HepG2 (cell line): ENCODE measurements at regions not wholly inside any gene's neighbourhood (a gene's known extent, or its start where the extent isn't known, plus 50 kb on each side); places are given as distances from the start of the nearest gene placed in this dataset.

Experiments used
- ATAC-seq: fragments of 200-7000 bp; cut with Tn5 transposase; 3 replicates; pipeline ENCODE4 v1.9.1; 2020; ENCODE audit warnings: mild to moderate bottlenecking, moderate library complexity
- BruUV-seq: library from RNA; stranded (reverse); fragments of 400-500 nt; replicated peaks from 2 replicates; lab custom pipeline; 2021; lab: Mats Ljungman, UMichigan
- CTCF ChIA-PET: fragments of 300-600 bp; formaldehyde crosslinking; extraction: SDS; loops from one replicate; lab custom pipeline; 2021; ENCODE audit warnings: low total read pairs, inconsistent platforms, low intra/inter-chr PET ratio; lab: Yijun Ruan, JAX
- POLR2A ChIA-PET: fragments of 350-600 bp; sonication (Branson Sonifier 250); formaldehyde crosslinking; loops from one replicate; lab custom pipeline; 2020; ENCODE audit warnings: antibody characterized with exemption, inconsistent platforms; lab: Yijun Ruan, JAX
- DNase-seq: peaks from one replicate; pipeline ENCODE4 v3.0.0-alpha.2; 2015; ENCODE audit warnings: low spot score
- FAIRE-seq: peaks from 3 replicates; lab custom pipeline; 2011; peaks lifted over from hg19 to GRCh38; lab: Jason Lieb, UNC
- H2AFZ ChIP-seq: one replicate; pipeline ENCODE4 v1.6.1; 2011; ENCODE audit warnings: low read length, inconsistent platforms
- H3K27ac ChIP-seq: fragments of 300-600 bp; 3 replicates; pipeline ENCODE4 v1.8.0; 2011; ENCODE audit warnings: mixed run types, mild to moderate bottlenecking, mixed read lengths, low read length, inconsistent platforms; ENCODE audit not compliant: insufficient read depth; ENCODE audit errors: extremely low read length
- H3K27me3 ChIP-seq, 2 experiments: fragments of 200-600 bp in 1 of 2; 2 replicates in 1 of 2; 3 replicates in 1 of 2; pipeline versions ENCODE4 v1.6.0 to v1.8.0; 2011; ENCODE audit warnings: low read length in 2 of 2, mild to moderate bottlenecking in 2 of 2, moderate library complexity in 2 of 2, inconsistent platforms in 1 of 2; ENCODE audit not compliant: insufficient read depth in 2 of 2, control insufficient read depth in 1 of 2
- H3K36me3 ChIP-seq, 2 experiments: fragments of 200-600 bp in 1 of 2; replicated peaks in 1 of 2; 2 replicates in 1 of 2; 3 replicates in 1 of 2; pipeline versions ENCODE4 v1.5.1 to v1.8.0; 2011; ENCODE audit warnings: low read length in 2 of 2, inconsistent platforms in 1 of 2; ENCODE audit not compliant: insufficient read depth in 2 of 2, control insufficient read depth in 1 of 2
- H3K4me1 ChIP-seq: 2 replicates; pipeline ENCODE4 v1.5.1; 2012; ENCODE audit warnings: low read length, inconsistent platforms; ENCODE audit not compliant: insufficient read depth
- H3K4me2 ChIP-seq: 2 replicates; pipeline ENCODE4 v1.6.0; 2011; ENCODE audit warnings: low read depth, low read length, inconsistent platforms
- H3K4me3 ChIP-seq, 3 experiments: fragments of 200-600 bp in 1 of 3; sonication (generic), shearing (Covaris generic) in 1 of 3; replicated peaks in 1 of 3; 2 replicates each; pipeline ENCODE4 v1.5.1; 2011 to 2016; ENCODE audit warnings: low read length in 3 of 3, inconsistent platforms in 2 of 3, low read depth in 2 of 3, mild to moderate bottlenecking in 2 of 3, control low read depth in 1 of 3, mixed read lengths in 1 of 3; ENCODE audit not compliant: insufficient read depth in 1 of 3
- H3K79me2 ChIP-seq: one replicate; pipeline ENCODE4 v1.6.1; 2011; ENCODE audit warnings: low read length, inconsistent platforms; ENCODE audit not compliant: insufficient read depth
- H3K9ac ChIP-seq: 2 replicates; pipeline ENCODE4 v1.6.0; 2011; ENCODE audit warnings: mild to moderate bottlenecking, low read depth, low read length, inconsistent platforms; ENCODE audit not compliant: insufficient read depth
- H3K9me3 ChIP-seq: 2 replicates; pipeline ENCODE4 v1.5.1; 2012; ENCODE audit warnings: mild to moderate bottlenecking, low read length
- H4K20me1 ChIP-seq: 2 replicates; pipeline ENCODE4 v1.6.0; 2011; ENCODE audit warnings: inconsistent platforms, mild to moderate bottlenecking, low read length, moderate library complexity; ENCODE audit not compliant: insufficient read depth
- AKAP8 ChIP-seq: sonication (generic); formaldehyde crosslinking; IDR thresholded peaks from 2 replicates; pipeline ENCODE4 v1.5.1; 2020; ENCODE audit warnings: mild to moderate bottlenecking, missing genetic modification reagents
- EZH2 ChIP-seq: conservative IDR thresholded peaks from 2 replicates; pipeline ENCODE4 v1.6.1; 2012; ENCODE audit warnings: mild to moderate bottlenecking, low read depth, low read length, moderate library complexity
- FOXO1 ChIP-seq: sonication (generic); formaldehyde crosslinking; IDR thresholded peaks from 2 replicates; pipeline ENCODE4 v1.4.0; 2020; ENCODE audit warnings: missing genetic modification reagents
- KDM6A ChIP-seq: IDR thresholded peaks from 2 replicates; pipeline ENCODE4 v1.6.1; 2016; ENCODE audit warnings: low read depth
- KMT2B ChIP-seq: IDR thresholded peaks from 2 replicates; pipeline ENCODE4 v1.6.1; 2016; ENCODE audit warnings: missing genetic modification reagents, missing compliant biosample characterization
- MXI1 ChIP-seq: IDR thresholded peaks from 3 replicates; pipeline ENCODE4 v1.6.1; 2012; ENCODE audit warnings: low read depth, low read length, inconsistent platforms, borderline replicate concordance
- ZNF263 ChIP-seq: sonication (generic); formaldehyde crosslinking; IDR thresholded peaks from 2 replicates; pipeline ENCODE4 v1.4.0; 2020; ENCODE audit warnings: missing genetic modification reagents
- ZNF501 ChIP-seq: sonication (generic); formaldehyde crosslinking; IDR thresholded peaks from 2 replicates; pipeline ENCODE4 v1.5.1; 2020; ENCODE audit warnings: mild to moderate bottlenecking, moderate library complexity, missing genetic modification reagents
- WGBS: methylation state at CpG from one replicate; pipeline ENCODE4 v1.1.6; 2017; ENCODE audit warnings: low lambda C conversion rate; 5-methylcytosine and 5-hydroxymethylcytosine counted together
- in situ Hi-C: cut with HindIII; loops from 2 replicates; pipeline ENCODE4 v1.10.0; 2017; ENCODE audit warnings: low pct_unique_long_range_greater_than_20kb; ENCODE audit not compliant: extremely low pct_ligation_motif_present
- intact Hi-C: fragments of 100-400 bp; cut with micrococcal nuclease; formaldehyde crosslinking; loops from one replicate; pipeline ENCODE4 v1.10.0; 2022; ENCODE audit not compliant: unreplicated experiment
- TF ChIP-seq, protein P1 (sequence below): conservative IDR thresholded peaks from 2 replicates; pipeline ENCODE4 v1.6.1; 2018; ENCODE audit warnings: missing genetic modification reagents
- TF ChIP-seq, protein P2 (sequence below): sonication (generic); formaldehyde crosslinking; IDR thresholded peaks from 2 replicates; pipeline ENCODE4 v1.4.0; 2020; ENCODE audit warnings: missing genetic modification reagents, low read depth, mild to moderate bottlenecking, borderline replicate concordance

DNA sequence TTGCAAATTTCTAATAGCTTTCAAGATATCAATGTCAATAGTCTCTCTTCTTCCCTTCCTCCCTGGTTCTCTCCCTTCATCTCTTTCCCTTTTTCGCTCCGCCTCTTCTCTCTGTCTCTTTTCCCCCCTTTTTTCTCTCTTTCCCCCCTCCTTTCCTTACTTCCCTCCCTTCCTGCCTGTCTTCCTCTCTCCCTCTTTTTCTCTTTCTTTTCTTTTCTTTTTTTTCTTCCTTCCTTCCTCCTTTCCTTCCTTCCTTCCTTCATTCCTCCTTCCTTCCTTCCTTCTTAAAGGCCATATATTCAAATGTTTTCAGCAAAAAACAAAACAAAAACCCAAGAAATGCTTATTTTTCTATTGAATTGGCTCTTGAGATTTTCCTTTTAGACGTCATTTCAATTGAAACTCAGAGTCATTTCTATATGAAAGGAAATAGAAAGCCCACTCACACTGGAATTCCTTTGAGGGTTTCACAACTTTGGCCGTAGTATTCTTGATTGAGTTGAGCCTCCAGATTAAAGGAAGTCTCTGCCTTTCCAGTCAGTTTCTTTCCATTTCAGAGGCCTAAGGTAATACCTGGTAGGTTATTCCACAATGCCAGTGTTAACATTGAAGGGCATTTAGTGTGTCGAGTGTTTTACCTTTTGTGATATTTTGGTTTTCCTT is 551.5 kb downstream of the LMO4 start:
- no peak overlapping the region for H3K9ac ChIP-seq
- ChIA-PET CTCF (no interaction called here), POLR2A (no interaction called here)
- H3K27ac ChIP-seq = no peak overlapping the region
- no peaks in the 10 kb centered on the region for H3K9me3 ChIP-seq
- intact Hi-C loops (no loop called here), in situ Hi-C loops (no loop called here)
- DNase-seq (no peak), FAIRE-seq (no peak), ATAC-seq (no peak)
- 46% methylated on average over 5 of the region's 5 CpGs for WGBS
- no peaks in the 10 kb centered on the region for H3K27me3 ChIP-seq
- no peak overlapping the region for H3K4me3 ChIP-seq
- BruUV-seq = no TSS peak
- no peaks in the 10 kb centered on the region for H3K36me3 ChIP-seq
- no peak overlapping the region for H3K4me2 ChIP-seq
- no peak overlapping the region for H2AFZ ChIP-seq
- TF ChIP-seq KDM6A (no peak), ZNF501 (CRISPR knock-in tag) (no peak), EZH2 (no peak), KMT2B (CRISPR knock-in tag) (no peak), FOXO1 (CRISPR knock-in tag) (no peak), AKAP8 (no peak), MXI1 (no peak), ZNF263 (no peak)
- TF ChIP-seq, protein P1, sequence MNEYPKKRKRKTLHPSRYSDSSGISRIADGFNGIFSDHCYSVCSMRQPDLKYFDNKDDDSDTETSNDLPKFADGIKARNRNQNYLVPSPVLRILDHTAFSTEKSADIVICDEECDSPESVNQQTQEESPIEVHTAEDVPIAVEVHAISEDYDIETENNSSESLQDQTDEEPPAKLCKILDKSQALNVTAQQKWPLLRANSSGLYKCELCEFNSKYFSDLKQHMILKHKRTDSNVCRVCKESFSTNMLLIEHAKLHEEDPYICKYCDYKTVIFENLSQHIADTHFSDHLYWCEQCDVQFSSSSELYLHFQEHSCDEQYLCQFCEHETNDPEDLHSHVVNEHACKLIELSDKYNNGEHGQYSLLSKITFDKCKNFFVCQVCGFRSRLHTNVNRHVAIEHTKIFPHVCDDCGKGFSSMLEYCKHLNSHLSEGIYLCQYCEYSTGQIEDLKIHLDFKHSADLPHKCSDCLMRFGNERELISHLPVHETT (CRISPR knock-in tag) = no peak
- TF ChIP-seq, protein P2, sequence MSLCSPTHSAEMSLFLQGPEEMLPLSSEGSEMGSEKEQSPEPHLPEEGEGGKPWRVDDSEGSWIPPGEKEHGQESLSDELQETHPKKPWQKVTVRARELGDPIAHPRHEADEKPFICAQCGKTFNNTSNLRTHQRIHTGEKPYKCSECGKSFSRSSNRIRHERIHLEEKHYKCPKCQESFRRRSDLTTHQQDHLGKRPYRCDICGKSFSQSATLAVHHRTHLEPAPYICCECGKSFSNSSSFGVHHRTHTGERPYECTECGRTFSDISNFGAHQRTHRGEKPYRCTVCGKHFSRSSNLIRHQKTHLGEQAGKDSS (CRISPR knock-in tag) = no peak
- no peaks in the 10 kb centered on the region for H3K4me1 ChIP-seq
- H4K20me1 ChIP-seq = no peaks in the 10 kb centered on the region
- no peaks in the 10 kb centered on the region for H3K79me2 ChIP-seq
